ENCODE measurements at regions not wholly inside any gene's neighbourhood (a gene's known extent, or its start where the extent isn't known, plus 50 kb on each side); places are given as distances from the start of the nearest gene placed in this dataset.

DNA sequence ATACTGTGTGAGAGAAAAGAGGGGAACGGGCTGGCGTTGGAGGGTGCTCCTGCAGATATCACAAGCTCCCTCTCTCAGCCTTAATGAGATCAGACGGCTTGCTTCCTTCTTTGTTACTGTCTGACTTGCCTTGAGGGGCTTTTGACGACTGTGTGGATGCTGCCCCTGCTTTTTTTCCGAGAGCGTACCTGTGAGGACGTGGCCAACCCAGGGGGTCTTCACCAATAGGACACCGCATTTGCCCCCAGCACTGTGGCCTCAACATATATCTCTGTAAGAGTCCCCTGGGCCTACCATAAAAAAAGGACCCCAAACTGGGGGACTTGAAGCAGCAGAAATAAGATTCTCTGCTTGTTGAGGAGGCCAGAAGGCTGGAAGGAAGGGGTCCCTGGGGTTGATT, 143.9 kb downstream of the SHOX start:
- H3K4me1 Mint-ChIP-seq (ENCODE audit: low read depth): no peaks in the 10 kb centered on the region
- TF ChIP-seq, protein P1, sequence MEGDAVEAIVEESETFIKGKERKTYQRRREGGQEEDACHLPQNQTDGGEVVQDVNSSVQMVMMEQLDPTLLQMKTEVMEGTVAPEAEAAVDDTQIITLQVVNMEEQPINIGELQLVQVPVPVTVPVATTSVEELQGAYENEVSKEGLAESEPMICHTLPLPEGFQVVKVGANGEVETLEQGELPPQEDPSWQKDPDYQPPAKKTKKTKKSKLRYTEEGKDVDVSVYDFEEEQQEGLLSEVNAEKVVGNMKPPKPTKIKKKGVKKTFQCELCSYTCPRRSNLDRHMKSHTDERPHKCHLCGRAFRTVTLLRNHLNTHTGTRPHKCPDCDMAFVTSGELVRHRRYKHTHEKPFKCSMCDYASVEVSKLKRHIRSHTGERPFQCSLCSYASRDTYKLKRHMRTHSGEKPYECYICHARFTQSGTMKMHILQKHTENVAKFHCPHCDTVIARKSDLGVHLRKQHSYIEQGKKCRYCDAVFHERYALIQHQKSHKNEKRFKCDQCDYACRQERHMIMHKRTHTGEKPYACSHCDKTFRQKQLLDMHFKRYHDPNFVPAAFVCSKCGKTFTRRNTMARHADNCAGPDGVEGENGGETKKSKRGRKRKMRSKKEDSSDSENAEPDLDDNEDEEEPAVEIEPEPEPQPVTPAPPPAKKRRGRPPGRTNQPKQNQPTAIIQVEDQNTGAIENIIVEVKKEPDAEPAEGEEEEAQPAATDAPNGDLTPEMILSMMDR (IDR thresholded peaks at IDR 0.05): no peak
- no peak overlapping the region for H3K27ac ChIP-seq (ENCODE audit: low read depth in 1 of 2, low read length in 2 of 2)
- intact Hi-C loops (cut with DNase I, micrococcal nuclease): no loop called here
- no peaks in the 10 kb centered on the region for H3K36me3 ChIP-seq (ENCODE audit: insufficient read depth, low read length)
- POLR2A ChIA-PET: no interaction called here
- CTCF ChIA-PET: no interaction called here
- DNase-seq: no peak
- ATAC-seq (ENCODE audit: poor library complexity): no peak
- H3K27ac Mint-ChIP-seq: no peak overlapping the region
- H3K4me3 ChIP-seq (ENCODE audit: low read length): no peak overlapping the region
- no peak overlapping the region for H3K4me3 Mint-ChIP-seq
- H3K27me3 ChIP-seq (ENCODE audit: control insufficient read depth in 1 of 2, insufficient read depth in 2 of 2, low read length in 2 of 2): peaks cover 0 to 4% of the 10 kb centered on the region in 2 experiments
- H3K27me3 Mint-ChIP-seq: no peaks in the 10 kb centered on the region
- H3K4me1 ChIP-seq (ENCODE audit: insufficient read depth, low read length): no peaks in the 10 kb centered on the region
- H3K9me3 ChIP-seq (ENCODE audit: control insufficient read depth in 1 of 2, insufficient read depth in 1 of 2, low read length in 2 of 2): peaks cover 0 to 17% of the 10 kb centered on the region in 2 experiments
- H3K36me3 Mint-ChIP-seq (ENCODE audit: low read depth): no peaks in the 10 kb centered on the region
- peaks cover 5% of the 10 kb centered on the region for H3K9me3 Mint-ChIP-seq

- intact Hi-C loops (cut with DNase I, micrococcal nuclease): no loop called here
- DNase-seq: no peak
- Mint-ChIP-seq H3K27ac (no peak overlapping the region), H3K4me3 (no peak overlapping the region), H3K27me3 (no peaks in the 10 kb centered on the region), H3K36me3 (ENCODE audit: low read depth) (no peaks in the 10 kb centered on the region), H3K9me3 (peaks cover 5% of the 10 kb centered on the region), H3K4me1 (ENCODE audit: low read depth) (no peaks in the 10 kb centered on the region)
- TF ChIP-seq, protein P1 (IDR thresholded peaks at IDR 0.05): no peak
- ATAC-seq (ENCODE audit: poor library complexity): no peak
- ChIA-PET CTCF (no interaction called here), POLR2A (no interaction called here)
- no peak overlapping the region for H3K4me3 ChIP-seq (ENCODE audit: low read length)
- no peaks in the 10 kb centered on the region for H3K4me1 ChIP-seq (ENCODE audit: insufficient read depth, low read length)
- peaks cover 0 to 4% of the 10 kb centered on the region in 2 experiments for H3K27me3 ChIP-seq (ENCODE audit: control insufficient read depth in 1 of 2, insufficient read depth in 2 of 2, low read length in 2 of 2)
- no peaks in the 10 kb centered on the region for H3K36me3 ChIP-seq (ENCODE audit: insufficient read depth, low read length)
- H3K9me3 ChIP-seq (ENCODE audit: control insufficient read depth in 1 of 2, insufficient read depth in 1 of 2, low read length in 2 of 2): peaks cover 0 to 23% of the 10 kb centered on the region in 2 experiments
- no peak overlapping the region for H3K27ac ChIP-seq (ENCODE audit: low read depth in 1 of 2, low read length in 2 of 2)
Observed at GRCh38 chrX:773292-774025, 142.9 kb downstream of the SHOX start.

DNA sequence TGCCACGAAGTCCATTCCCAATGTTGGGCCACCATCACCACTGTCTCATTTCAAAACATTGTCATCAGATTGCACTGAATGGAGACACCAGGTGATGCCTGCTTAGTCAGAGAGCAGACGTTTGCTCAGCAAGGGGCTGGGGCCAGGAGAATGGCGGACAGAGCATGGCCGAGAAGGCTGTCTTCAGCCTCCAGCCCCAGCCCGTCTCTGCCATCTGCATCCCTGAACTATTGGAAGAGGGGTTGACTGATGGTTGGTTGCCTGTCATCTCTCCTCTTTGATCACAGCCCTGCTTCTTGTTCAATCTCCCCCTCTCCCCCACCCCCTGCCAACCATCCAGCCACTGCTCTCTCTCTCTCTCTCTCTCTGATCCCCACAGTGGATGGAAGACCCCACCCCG, 140.9 kb downstream of the SHOX start:
- Mint-ChIP-seq H3K27me3 (no peaks in the 10 kb centered on the region), H3K27ac (no peak overlapping the region), H3K4me3 (no peak overlapping the region), H3K9me3 (peaks cover 5% of the 10 kb centered on the region), H3K36me3 (ENCODE audit: low read depth) (no peaks in the 10 kb centered on the region), H3K4me1 (ENCODE audit: low read depth) (no peaks in the 10 kb centered on the region)
- Histone ChIP-seq H3K27me3 (ENCODE audit: control insufficient read depth in 1 of 2, insufficient read depth in 2 of 2, low read length in 2 of 2) (peaks cover 0 to 4% of the 10 kb centered on the region in 2 experiments), H3K4me3 (ENCODE audit: low read length) (no peak overlapping the region), H3K4me1 (ENCODE audit: insufficient read depth, low read length) (no peaks in the 10 kb centered on the region), H3K9me3 (ENCODE audit: control insufficient read depth in 1 of 2, insufficient read depth in 1 of 2, low read length in 2 of 2) (peaks cover 0 to 29% of the 10 kb centered on the region in 2 experiments), H3K36me3 (ENCODE audit: insufficient read depth, low read length) (no peaks in the 10 kb centered on the region), H3K27ac (ENCODE audit: low read depth in 1 of 2, low read length in 2 of 2) (no peak overlapping the region)
- intact Hi-C loops (cut with DNase I, micrococcal nuclease): no loop called here
- ChIA-PET CTCF (no interaction called here), POLR2A (no interaction called here)
- ATAC-seq (ENCODE audit: poor library complexity): no peak
- TF ChIP-seq, protein P1 (IDR thresholded peaks at IDR 0.05): no peak
- DNase-seq: no peak

Measured in CD4-positive, alpha-beta T cell (primary cell).